Transverse colon (tissue), 3 donors: ENCODE measurements at regions not wholly inside any gene's neighbourhood (a gene's known extent, or its start where the extent isn't known, plus 50 kb on each side); places are given as distances from the start of the nearest gene placed in this dataset.

Experiments used
- CTCF ChIP-seq, 5 experiments: fragments of 200-600 bp in 3 of 5; fragments of 450-650 bp in 2 of 5; sonication (generic) in 3 of 5; IDR thresholded peaks; 1 replicate in 2 of 5; 2 replicates in 3 of 5; pipeline ENCODE4 v1.5.1; 2016 to 2017; ENCODE audit warnings: antibody characterized with exemption in 5 of 5, inconsistent platforms in 3 of 5, mild to moderate bottlenecking in 2 of 5, moderate library complexity in 1 of 5
- POLR2A ChIP-seq: fragments of 450-650 bp; IDR thresholded peaks from one replicate; pipeline ENCODE4 v1.6.1; 2016; ENCODE audit warnings: antibody characterized with exemption, mild to moderate bottlenecking, moderate library complexity

DNA sequence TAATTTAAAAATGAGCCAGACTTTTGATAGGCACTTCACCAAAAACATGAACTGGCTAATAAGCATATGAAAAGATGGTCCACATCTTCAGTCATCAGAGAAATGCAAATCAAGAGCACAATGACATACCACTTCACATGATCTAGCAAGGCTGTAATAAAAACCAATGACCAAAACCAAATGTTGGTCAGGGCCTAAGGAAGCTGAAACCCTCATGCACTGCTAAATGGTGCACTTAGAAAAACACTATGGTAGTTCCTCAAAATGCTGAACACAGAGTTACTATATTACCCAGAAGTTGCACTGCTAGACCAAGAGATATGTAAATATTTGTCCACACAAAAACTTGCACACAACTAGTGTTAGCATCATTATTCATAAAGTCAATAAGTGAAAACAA is 504.9 kb upstream of the SOX11 start:
- no peak for TF ChIP-seq CTCF (IDR thresholded peaks at IDR 0.05)
- no peak for TF ChIP-seq POLR2A
